ENCODE measurements at regions not wholly inside any gene's neighbourhood (a gene's known extent, or its start where the extent isn't known, plus 50 kb on each side); places are given as distances from the start of the nearest gene placed in this dataset.

- H3K9me3 Mint-ChIP-seq = peaks cover 2% of the 10 kb centered on the region
- peak overlapping the region; percentile 94 for H3K27ac Mint-ChIP-seq
- Histone ChIP-seq H3K4me3 (no peak overlapping the region), H4K20me1 (ENCODE audit: low read depth) (no peaks in the 10 kb centered on the region), H3K4me2 (no peak overlapping the region), H3F3A (ENCODE audit: low read depth) (no peaks in the 10 kb centered on the region), H3K27ac (no peak overlapping the region), H3K9me3 (ENCODE audit: low read depth) (no peaks in the 10 kb centered on the region), H3K79me2 (ENCODE audit: low read depth) (no peaks in the 10 kb centered on the region), H3K36me3 (no peaks in the 10 kb centered on the region), H3K27me3 (no peaks in the 10 kb centered on the region), H3K9ac (no peak overlapping the region), H2AFZ (replicated peaks) (peak overlapping the region; percentile 18), H3K4me1 (peaks cover 8% of the 10 kb centered on the region)
- no peak overlapping the region for H3K4me3 Mint-ChIP-seq
- TF ChIP-seq EZH2phosphoT487 (IDR thresholded peaks at IDR 0.05) (no peak), EZH2 (IDR thresholded peaks at IDR 0.05) (no peak), CTCF (IDR thresholded peaks at IDR 0.05) (no peak)
- no peaks in the 10 kb centered on the region for H3K36me3 Mint-ChIP-seq
- H3K4me1 Mint-ChIP-seq = peaks cover 19% of the 10 kb centered on the region
- DNase-seq (ENCODE audit: low spot score) = peak; percentile 53
- peaks cover 3% of the 10 kb centered on the region for H3K27me3 Mint-ChIP-seq (ENCODE audit: insufficient read depth, low read depth)
These were observed 235.6 kb upstream of the RPS23 start for GRCh38 chr5:82513738-82514137.

- Histone ChIP-seq H4K20me1 (ENCODE audit: low read depth) (no peaks in the 10 kb centered on the region), H3K9ac (no peak overlapping the region), H3K27me3 (no peaks in the 10 kb centered on the region), H3K27ac (no peak overlapping the region), H3K4me3 (no peak overlapping the region), H2AFZ (replicated peaks) (no peak overlapping the region), H3K4me2 (no peak overlapping the region), H3K9me3 (ENCODE audit: low read depth) (no peaks in the 10 kb centered on the region), H3K4me1 (peaks cover 8% of the 10 kb centered on the region), H3F3A (ENCODE audit: low read depth) (no peaks in the 10 kb centered on the region), H3K36me3 (no peaks in the 10 kb centered on the region), H3K79me2 (ENCODE audit: low read depth) (no peaks in the 10 kb centered on the region)
- Mint-ChIP-seq H3K4me1 (peaks cover 19% of the 10 kb centered on the region), H3K36me3 (peaks cover 2% of the 10 kb centered on the region), H3K27me3 (ENCODE audit: insufficient read depth, low read depth) (peaks cover 6% of the 10 kb centered on the region), H3K4me3 (no peak overlapping the region), H3K9me3 (peaks cover 2% of the 10 kb centered on the region), H3K27ac (no peak overlapping the region)
- TF ChIP-seq CTCF (IDR thresholded peaks at IDR 0.05) (no peak), EZH2phosphoT487 (IDR thresholded peaks at IDR 0.05) (no peak), EZH2 (IDR thresholded peaks at IDR 0.05) (no peak)
- DNase-seq (ENCODE audit: low spot score) = no peak
These were observed 233.9 kb upstream of the RPS23 start for GRCh38 chr5:82512025-82512424.

- H3K27me3 Mint-ChIP-seq (ENCODE audit: insufficient read depth, low read depth) = peaks cover 5% of the 10 kb centered on the region
- peaks cover 2% of the 10 kb centered on the region for H3K36me3 Mint-ChIP-seq
- H3K9me3 Mint-ChIP-seq = peaks cover 4% of the 10 kb centered on the region
- H3K36me3 ChIP-seq = no peaks in the 10 kb centered on the region
- no peak overlapping the region for H3K4me2 ChIP-seq
- no peak overlapping the region for H3K27ac ChIP-seq
- H3K27me3 ChIP-seq = no peaks in the 10 kb centered on the region
- H3K79me2 ChIP-seq (ENCODE audit: low read depth) = no peaks in the 10 kb centered on the region
- H3K4me3 ChIP-seq = no peak overlapping the region
- H3K9me3 ChIP-seq (ENCODE audit: low read depth) = no peaks in the 10 kb centered on the region
- TF ChIP-seq EZH2phosphoT487 (IDR thresholded peaks at IDR 0.05) = no peak
- TF ChIP-seq CTCF (IDR thresholded peaks at IDR 0.05) = no peak
- no peak for TF ChIP-seq EZH2 (IDR thresholded peaks at IDR 0.05)
- no peak for DNase-seq (ENCODE audit: low spot score)
- no peak overlapping the region for H3K9ac ChIP-seq
- no peak overlapping the region for H3K4me3 Mint-ChIP-seq
- peaks cover 19% of the 10 kb centered on the region for H3K4me1 Mint-ChIP-seq
- H2AFZ ChIP-seq (replicated peaks) = no peak overlapping the region
- no peaks in the 10 kb centered on the region for H4K20me1 ChIP-seq (ENCODE audit: low read depth)
- H3K4me1 ChIP-seq = peaks cover 8% of the 10 kb centered on the region
- no peaks in the 10 kb centered on the region for H3F3A ChIP-seq (ENCODE audit: low read depth)
- H3K27ac Mint-ChIP-seq = no peak overlapping the region
These were observed 233.0 kb upstream of the RPS23 start for GRCh38 chr5:82511134-82511533.
